Glomerular visceral epithelial cell (primary cell): ENCODE measurements at regions not wholly inside any gene's neighbourhood (a gene's known extent, or its start where the extent isn't known, plus 50 kb on each side); places are given as distances from the start of the nearest gene placed in this dataset.
"Not testable (repeated sequence)": the region's sequence is repeated elsewhere in the genome, so short reads cannot be mapped to it uniquely, and the experiment has no call there.

ENCODE experiments used
- DNase-seq: peaks from one replicate; pipeline ENCODE4 v3.0.0-alpha.2; 2016; ENCODE audit errors: extremely low spot score

- no peak for DNase-seq
Measured at GRCh38 chr3:125645616-125646015, 50.3 kb upstream of the OSBPL11 start.

- DNase-seq: no peak
Measured at GRCh38 chr3:125646581-125646980, 51.3 kb upstream of the OSBPL11 start.

- DNase-seq: no peak
Measured at GRCh38 chr3:125647318-125648014, 52.2 kb upstream of the OSBPL11 start.

GRCh38 chr3:125651244-125651643 is 55.9 kb upstream of the OSBPL11 start:
- DNase-seq: peak; percentile 39

- DNase-seq: no peak
Measured at GRCh38 chr3:125652349-125652748, 57.1 kb upstream of the OSBPL11 start.

GRCh38 chr3:125654526-125654925 is 59.2 kb upstream of the OSBPL11 start:
- DNase-seq: no peak

GRCh38 chr3:125662675-125663074 is 67.4 kb upstream of the OSBPL11 start:
- no peak for DNase-seq

- DNase-seq: no peak
Measured at GRCh38 chr3:125670352-125670751, 75.1 kb upstream of the OSBPL11 start.

GRCh38 chr3:125670945-125671344 is 75.6 kb upstream of the OSBPL11 start:
- DNase-seq: no peak

GRCh38 chr3:125671461-125672243 is 76.4 kb upstream of the OSBPL11 start:
- DNase-seq: no peak

GRCh38 chr3:125675791-125676190 is 80.5 kb upstream of the OSBPL11 start:
- DNase-seq: no peak

GRCh38 chr3:125679258-125679657 is 84.0 kb upstream of the OSBPL11 start:
- no peak for DNase-seq

GRCh38 chr3:125681146-125681545 is 85.8 kb upstream of the OSBPL11 start:
- no peak for DNase-seq

GRCh38 chr3:125681906-125682305 is 86.6 kb upstream of the OSBPL11 start:
- DNase-seq: not testable (repeated sequence)

GRCh38 chr3:125682610-125683009 is 87.3 kb upstream of the OSBPL11 start:
- not testable (repeated sequence) for DNase-seq

- no peak for DNase-seq
Measured at GRCh38 chr3:125683067-125683829, 88.0 kb upstream of the OSBPL11 start.

GRCh38 chr3:125684199-125684598 is 88.9 kb upstream of the OSBPL11 start:
- DNase-seq: no peak

GRCh38 chr3:125685741-125686140 is 90.4 kb upstream of the OSBPL11 start:
- DNase-seq: peak; percentile 21

- no peak for DNase-seq
Measured at GRCh38 chr3:125692361-125692760, 97.1 kb upstream of the OSBPL11 start.

GRCh38 chr3:125693887-125694286 is 98.6 kb upstream of the OSBPL11 start:
- no peak for DNase-seq

GRCh38 chr3:125694761-125695294 is 99.5 kb upstream of the OSBPL11 start:
- DNase-seq: no peak

GRCh38 chr3:125695688-125696087 is 100.4 kb upstream of the OSBPL11 start:
- DNase-seq: no peak
